Stimulated activated CD4-positive, alpha-beta T cell treated with anti-CD3 and anti-CD28 coated beads, TNF-alpha, amount 100 ng/mL, for 1 hour (primary cell): ENCODE measurements at regions not wholly inside any gene's neighbourhood (a gene's known extent, or its start where the extent isn't known, plus 50 kb on each side); places are given as distances from the start of the nearest gene placed in this dataset.
"Not testable (repeated sequence)": the region's sequence is repeated elsewhere in the genome, so short reads cannot be mapped to it uniquely, and the experiment has no call there.

Experiments used
- DNase-seq, 3 donors: peaks; one replicate each; pipeline ENCODE4 v3.0.0-alpha.2; 2020; ENCODE audit warnings: low read depth in 3 of 3, low spot score in 1 of 3

GRCh38 chr1:4133297-4133938 is 233.3 kb upstream of the C1orf174 start:
- no peak for DNase-seq

GRCh38 chr1:4133939-4134321 is 233.9 kb upstream of the C1orf174 start:
- DNase-seq, result no peak

GRCh38 chr1:4135853-4136252 is 235.8 kb upstream of the C1orf174 start:
- DNase-seq, result not testable (repeated sequence)

GRCh38 chr1:4137621-4138415 is 237.7 kb upstream of the C1orf174 start:
- DNase-seq, result no peak

GRCh38 chr1:4139646-4140045 is 239.6 kb upstream of the C1orf174 start:
- no peak for DNase-seq

GRCh38 chr1:4140241-4140640 is 240.2 kb upstream of the C1orf174 start:
- no peak for DNase-seq

- DNase-seq, result no peak
Measured at GRCh38 chr1:4140821-4141220, 240.7 kb upstream of the C1orf174 start.

GRCh38 chr1:4144349-4144971 is 244.4 kb upstream of the C1orf174 start:
- no peak for DNase-seq

GRCh38 chr1:4146101-4146500 is 246.0 kb upstream of the C1orf174 start:
- DNase-seq, result no peak

GRCh38 chr1:4146614-4147013 is 246.5 kb upstream of the C1orf174 start:
- DNase-seq, result no peak

- DNase-seq, result no peak
Measured at GRCh38 chr1:4147509-4147908, 247.4 kb upstream of the C1orf174 start.

- no peak for DNase-seq
Measured at GRCh38 chr1:4149281-4149680, 249.2 kb upstream of the C1orf174 start.

GRCh38 chr1:4149831-4150230 is 249.8 kb upstream of the C1orf174 start:
- no peak for DNase-seq

GRCh38 chr1:4150262-4150661 is 250.2 kb upstream of the C1orf174 start:
- DNase-seq, result no peak

- no peak for DNase-seq
Measured at GRCh38 chr1:4152266-4152665, 252.2 kb upstream of the C1orf174 start.

- no peak for DNase-seq
Measured at GRCh38 chr1:4153571-4153970, 253.5 kb upstream of the C1orf174 start.

- DNase-seq, result no peak
Measured at GRCh38 chr1:4156241-4156973, 256.3 kb upstream of the C1orf174 start.

GRCh38 chr1:4160181-4160580 is 260.1 kb upstream of the C1orf174 start:
- no peak for DNase-seq

GRCh38 chr1:4161366-4162006 is 261.4 kb upstream of the C1orf174 start:
- DNase-seq, result no peak

- DNase-seq, result no peak
Measured at GRCh38 chr1:4164965-4165364, 264.9 kb upstream of the C1orf174 start.

- DNase-seq, result no peak
Measured at GRCh38 chr1:4165686-4166300, 265.7 kb upstream of the C1orf174 start.
